GM23338 (cell line): ENCODE measurements at regions not wholly inside any gene's neighbourhood (a gene's known extent, or its start where the extent isn't known, plus 50 kb on each side); places are given as distances from the start of the nearest gene placed in this dataset.

Experiments used
- ATAC-seq: fragments of 200-7000 bp; cut with Tn5 transposase; 3 replicates; pipeline ENCODE4 v1.9.1; 2020
- DNase-seq: peaks from one replicate; pipeline ENCODE4 v3.0.0-alpha.2; 2015; ENCODE audit warnings: low spot score
- H2AFZ ChIP-seq: fragments of 200-600 bp; sonication (generic); 2 replicates; pipeline ENCODE4 v1.8.0; 2016; ENCODE audit warnings: antibody characterized with exemption, mild to moderate bottlenecking, moderate library complexity
- H3F3A ChIP-seq: fragments of 200-600 bp; sonication (generic); replicated peaks from 2 replicates; pipeline ENCODE4 v1.8.0; 2017; ENCODE audit warnings: antibody characterized with exemption, mixed run types, low read depth
- H3K27ac ChIP-seq: fragments of 200-600 bp; sonication (generic); 2 replicates; pipeline ENCODE4 v1.6.1; 2016; ENCODE audit warnings: low read depth
- H3K27me3 ChIP-seq: fragments of 200-600 bp; sonication (generic); 2 replicates; pipeline ENCODE4 v1.8.0; 2016; ENCODE audit warnings: mild to moderate bottlenecking, mixed run types, moderate library complexity; ENCODE audit not compliant: insufficient read depth
- H3K36me3 ChIP-seq: fragments of 200-600 bp; sonication (generic); 2 replicates; pipeline ENCODE4 v1.8.0; 2016; ENCODE audit warnings: mild to moderate bottlenecking; ENCODE audit not compliant: insufficient read depth
- H3K4me1 ChIP-seq: fragments of 200-600 bp; sonication (generic); 2 replicates; pipeline ENCODE4 v1.8.0; 2016; ENCODE audit warnings: mild to moderate bottlenecking, moderate library complexity; ENCODE audit not compliant: insufficient read depth
- H3K4me2 ChIP-seq: fragments of 200-600 bp; sonication (generic); 2 replicates; pipeline ENCODE4 v1.7.1; 2017; ENCODE audit warnings: mixed run types
- H3K4me3 ChIP-seq: fragments of 200-600 bp; sonication (generic); 2 replicates; pipeline ENCODE4 v1.6.1; 2016; ENCODE audit warnings: mixed run types
- H3K79me2 ChIP-seq: fragments of 200-600 bp; sonication (generic); replicated peaks from 2 replicates; pipeline ENCODE4 v1.8.0; 2017; ENCODE audit warnings: mild to moderate bottlenecking; ENCODE audit not compliant: insufficient read depth
- H3K9me2 ChIP-seq: fragments of 200-600 bp; sonication (generic); 2 replicates; pipeline ENCODE4 v1.8.0; 2017; ENCODE audit not compliant: insufficient read depth
- H4K20me1 ChIP-seq: fragments of 200-600 bp; sonication (generic); replicated peaks from 2 replicates; pipeline ENCODE4 v1.8.0; 2017; ENCODE audit warnings: mild to moderate bottlenecking; ENCODE audit not compliant: insufficient read depth
- H3K27ac Mint-ChIP-seq: 2 replicates; pipeline ENCODE4 v1.8.0; 2020; ENCODE audit warnings: inconsistent platforms, mild to moderate bottlenecking, moderate library complexity, mixed read lengths
- H3K27me3 Mint-ChIP-seq: 3 replicates; pipeline ENCODE4 v1.8.0; 2022; ENCODE audit warnings: low read depth, mild to moderate bottlenecking, moderate library complexity, mixed read lengths, inconsistent platforms; ENCODE audit not compliant: insufficient read depth, poor library complexity
- H3K36me3 Mint-ChIP-seq: 3 replicates; pipeline ENCODE4 v1.8.0; 2021; ENCODE audit warnings: low read depth, mild to moderate bottlenecking, inconsistent platforms, moderate library complexity, mixed read lengths
- H3K4me1 Mint-ChIP-seq: 3 replicates; pipeline ENCODE4 v1.8.0; 2020; ENCODE audit warnings: mild to moderate bottlenecking, inconsistent platforms, mixed read lengths
- H3K4me3 Mint-ChIP-seq: 3 replicates; pipeline ENCODE4 v1.8.0; 2021; ENCODE audit warnings: moderate library complexity, mild to moderate bottlenecking, inconsistent platforms, mixed read lengths
- H3K9me3 Mint-ChIP-seq: 3 replicates; pipeline ENCODE4 v1.8.0; 2020; ENCODE audit warnings: moderate library complexity, mild to moderate bottlenecking, inconsistent platforms, mixed read lengths
- CREB1 ChIP-seq: fragments of 250-450 bp; sonication (Bioruptor Pico); IDR thresholded peaks from 2 replicates; pipeline ENCODE4 v1.5.0; 2020; ENCODE audit warnings: low read depth, mild to moderate bottlenecking, moderate library complexity
- CTCF ChIP-seq, 2 experiments: fragments of 200-600 bp in 1 of 2; sonication (generic) in 1 of 2; conservative IDR thresholded peaks; 2 replicates each; pipeline versions ENCODE4 v1.5.1 to v1.6.1; 2016 to 2017; ENCODE audit warnings: antibody characterized with exemption in 2 of 2, low read depth in 2 of 2, mild to moderate bottlenecking in 2 of 2, moderate library complexity in 1 of 2
- ETS1 ChIP-seq: IDR thresholded peaks from 2 replicates; pipeline ENCODE4 v1.6.1; 2016; ENCODE audit warnings: antibody characterized with exemption
- EZH2 ChIP-seq: fragments of 200-600 bp; sonication (generic); IDR thresholded peaks from one replicate; pipeline ENCODE4 v1.8.0; 2017; ENCODE audit warnings: antibody characterized with exemption, mild to moderate bottlenecking, low read depth; ENCODE audit not compliant: unreplicated experiment
- EZH2phosphoT487 ChIP-seq: fragments of 200-600 bp; sonication (generic); IDR thresholded peaks from one replicate; pipeline ENCODE4 v1.8.1; 2018; ENCODE audit warnings: antibody characterized with exemption; ENCODE audit not compliant: unreplicated experiment
- JUNB ChIP-seq: IDR thresholded peaks from one replicate; pipeline ENCODE4 v1.6.1; 2016; ENCODE audit warnings: antibody characterized with exemption; ENCODE audit not compliant: unreplicated experiment
- NANOG ChIP-seq: IDR thresholded peaks from 2 replicates; pipeline ENCODE4 v1.6.1; 2016; ENCODE audit warnings: antibody characterized with exemption, borderline replicate concordance
- POLR2AphosphoS5 ChIP-seq: IDR thresholded peaks from 2 replicates; pipeline ENCODE4 v1.6.1; 2016; ENCODE audit warnings: antibody characterized with exemption, low read depth
- REST ChIP-seq: IDR thresholded peaks from one replicate; pipeline ENCODE4 v1.6.1; 2018; ENCODE audit warnings: antibody characterized with exemption; ENCODE audit not compliant: unreplicated experiment
- STAT1 ChIP-seq: IDR thresholded peaks from one replicate; pipeline ENCODE4 v1.6.1; 2016; ENCODE audit warnings: antibody characterized with exemption; ENCODE audit not compliant: unreplicated experiment
- ZNF114 ChIP-seq: fragments of 250-450 bp; sonication (Bioruptor Pico); IDR thresholded peaks from 2 replicates; pipeline ENCODE4 v1.5.0; 2020; ENCODE audit warnings: mild to moderate bottlenecking, moderate library complexity
- ZNF462 ChIP-seq: fragments of 250-450 bp; sonication (Bioruptor Pico); IDR thresholded peaks from 2 replicates; pipeline ENCODE4 v1.5.0; 2020; ENCODE audit warnings: mild to moderate bottlenecking, moderate library complexity

GRCh38 chr7:25409897-25410636, 181.8 kb upstream of the NPVF start (continued):
- TF ChIP-seq ZNF462 (CRISPR knock-in tag), result no peak
- no peak for TF ChIP-seq POLR2AphosphoS5
- no peak for TF ChIP-seq EZH2
- TF ChIP-seq NANOG, result no peak

GRCh38 chr7:25420771-25421170, 192.5 kb upstream of the NPVF start:
- H3K36me3 Mint-ChIP-seq, result no peaks in the 10 kb centered on the region
- H3K79me2 ChIP-seq, result no peaks in the 10 kb centered on the region
- no peaks in the 10 kb centered on the region for H4K20me1 ChIP-seq
- no peaks in the 10 kb centered on the region for H3F3A ChIP-seq
- H3K27me3 Mint-ChIP-seq, result no peaks in the 10 kb centered on the region
- DNase-seq, result no peak
- H3K4me1 Mint-ChIP-seq, result peaks cover 17% of the 10 kb centered on the region
- no peak overlapping the region; the same call in 1 of the 2 replicates for H2AFZ ChIP-seq
- H3K4me2 ChIP-seq, result no peak overlapping the region
- H3K9me2 ChIP-seq, result no peaks in the 10 kb centered on the region
- H3K4me3 ChIP-seq, result no peak overlapping the region
- ATAC-seq, result no peak
- no peaks in the 10 kb centered on the region for H3K9me3 Mint-ChIP-seq
- H3K4me3 Mint-ChIP-seq, result no peak overlapping the region
- H3K27me3 ChIP-seq, result no peaks in the 10 kb centered on the region
- H3K27ac Mint-ChIP-seq, result no peak overlapping the region
- H3K4me1 ChIP-seq, result peaks cover 11% of the 10 kb centered on the region
- no peaks in the 10 kb centered on the region for H3K36me3 ChIP-seq
- H3K27ac ChIP-seq, result no peak overlapping the region
- TF ChIP-seq NANOG (no peak), EZH2phosphoT487 (no peak), CREB1 (CRISPR knock-in tag) (no peak), REST (no peak), STAT1 (no peak), EZH2 (no peak), POLR2AphosphoS5 (no peak), ETS1 (no peak), ZNF114 (CRISPR knock-in tag) (no peak), CTCF (conservative IDR thresholded peaks at IDR 0.05; ENCODE audit: low read depth in 2 of 2) (no peak), JUNB (no peak)
